HG02943 (cell line): ENCODE measurements at regions not wholly inside any gene's neighbourhood (a gene's known extent, or its start where the extent isn't known, plus 50 kb on each side); places are given as distances from the start of the nearest gene placed in this dataset.
"Not testable (repeated sequence)": the region's sequence is repeated elsewhere in the genome, so short reads cannot be mapped to it uniquely, and the experiment has no call there.

Experiments
- ATAC-seq: cut with Tn5 transposase; IDR thresholded peaks from one replicate; pipeline ENCODE4 v1.9.1; 2021; ENCODE audit warnings: mild to moderate bottlenecking, low read depth, moderate library complexity; ENCODE audit not compliant: unreplicated experiment

- ATAC-seq, result no peak
Measured at GRCh38 chr15:81839387-81839786, 206.4 kb downstream of the MEX3B start.

GRCh38 chr15:81835731-81836130 lies 210.1 kb downstream of the MEX3B start:
- no peak for ATAC-seq

GRCh38 chr15:81830520-81830919 lies 215.3 kb downstream of the MEX3B start:
- ATAC-seq, result no peak

- no peak for ATAC-seq
Measured at GRCh38 chr15:81829918-81830317, 215.9 kb downstream of the MEX3B start.

GRCh38 chr15:81828135-81828534 lies 217.7 kb downstream of the MEX3B start:
- no peak for ATAC-seq

- ATAC-seq, result no peak
Measured at GRCh38 chr15:81825136-81825535, 220.7 kb downstream of the MEX3B start.

GRCh38 chr15:81822587-81822986 lies 223.2 kb downstream of the MEX3B start:
- ATAC-seq, result not testable (repeated sequence)

- ATAC-seq, result no peak
Measured at GRCh38 chr15:81819924-81820635, 225.7 kb downstream of the MEX3B start.

- no peak for ATAC-seq
Measured at GRCh38 chr15:81814882-81815455, 230.8 kb downstream of the MEX3B start.

GRCh38 chr15:81813215-81813614 lies 232.6 kb downstream of the MEX3B start:
- no peak for ATAC-seq

- ATAC-seq, result no peak
Measured at GRCh38 chr15:81812456-81812855, 233.4 kb downstream of the MEX3B start.

- no peak for ATAC-seq
Measured at GRCh38 chr15:81811736-81812135, 234.1 kb downstream of the MEX3B start.

- ATAC-seq, result no peak
Measured at GRCh38 chr15:81809543-81809942, 236.3 kb downstream of the MEX3B start.

GRCh38 chr15:81807806-81808205 lies 238.0 kb downstream of the MEX3B start:
- ATAC-seq, result no peak

GRCh38 chr15:81807186-81807585 lies 238.6 kb downstream of the MEX3B start:
- ATAC-seq, result no peak

- ATAC-seq, result no peak
Measured at GRCh38 chr15:81795899-81796298, 249.9 kb downstream of the MEX3B start.

GRCh38 chr15:81792646-81793045 lies 253.2 kb downstream of the MEX3B start:
- no peak for ATAC-seq

- not testable (repeated sequence) for ATAC-seq
Measured at GRCh38 chr15:81791322-81791721, 254.5 kb downstream of the MEX3B start.

GRCh38 chr15:81789403-81789802 lies 256.4 kb downstream of the MEX3B start:
- ATAC-seq, result no peak

- ATAC-seq, result no peak
Measured at GRCh38 chr15:81786776-81787175, 259.0 kb downstream of the MEX3B start.

GRCh38 chr15:81785679-81786078 lies 260.1 kb downstream of the MEX3B start:
- no peak for ATAC-seq

GRCh38 chr15:81785181-81785580 lies 260.6 kb downstream of the MEX3B start:
- no peak for ATAC-seq
